Tibial nerve (tissue), 3 donors: ENCODE measurements at regions not wholly inside any gene's neighbourhood (a gene's known extent, or its start where the extent isn't known, plus 50 kb on each side); places are given as distances from the start of the nearest gene placed in this dataset.

Experiments used
- POLR2A ChIP-seq, 2 donors: fragments of 450-650 bp; IDR thresholded peaks; one replicate each; pipeline ENCODE4 v1.6.1; 2017; ENCODE audit warnings: antibody characterized with exemption in 2 of 2, mild to moderate bottlenecking in 2 of 2, moderate library complexity in 2 of 2
- TF ChIP-seq, protein P1 (sequence below), 5 experiments: fragments of 200-600 bp in 3 of 5; fragments of 450-650 bp in 2 of 5; sonication (generic) in 3 of 5; IDR thresholded peaks; one replicate each; pipeline ENCODE4 v1.5.1; 2016 to 2019; ENCODE audit warnings: antibody characterized with exemption in 5 of 5, mild to moderate bottlenecking in 3 of 5, moderate library complexity in 2 of 5

DNA sequence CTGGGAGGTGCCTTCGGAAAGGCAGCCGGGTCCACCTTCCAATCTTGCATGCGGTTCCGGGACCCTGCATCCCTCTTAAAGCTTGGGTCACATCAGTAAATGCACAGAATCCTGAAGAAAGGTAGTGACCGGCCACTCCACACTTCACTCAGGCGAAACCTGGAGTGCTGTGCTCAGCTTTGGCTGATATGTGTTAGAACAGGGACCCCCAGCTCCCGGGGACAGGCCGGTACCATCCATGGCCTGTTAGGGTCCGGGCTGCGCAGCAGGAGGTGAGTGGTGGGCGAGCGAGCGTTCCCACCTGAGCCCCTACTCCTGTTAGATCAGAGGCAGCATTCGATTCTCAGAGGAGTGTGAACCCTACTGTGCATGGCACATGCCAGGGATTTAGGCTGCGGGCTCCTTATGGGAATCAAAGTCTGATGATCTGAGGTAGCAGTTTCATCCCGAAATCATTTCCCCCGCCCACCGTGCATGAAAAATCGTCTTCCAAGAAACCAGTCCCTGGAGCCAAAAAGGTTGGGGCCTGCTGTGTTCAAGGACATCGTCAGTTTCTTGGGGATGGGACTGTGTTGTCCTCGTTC is 143.0 kb downstream of the ERMARD start:
- TF ChIP-seq, protein P1, sequence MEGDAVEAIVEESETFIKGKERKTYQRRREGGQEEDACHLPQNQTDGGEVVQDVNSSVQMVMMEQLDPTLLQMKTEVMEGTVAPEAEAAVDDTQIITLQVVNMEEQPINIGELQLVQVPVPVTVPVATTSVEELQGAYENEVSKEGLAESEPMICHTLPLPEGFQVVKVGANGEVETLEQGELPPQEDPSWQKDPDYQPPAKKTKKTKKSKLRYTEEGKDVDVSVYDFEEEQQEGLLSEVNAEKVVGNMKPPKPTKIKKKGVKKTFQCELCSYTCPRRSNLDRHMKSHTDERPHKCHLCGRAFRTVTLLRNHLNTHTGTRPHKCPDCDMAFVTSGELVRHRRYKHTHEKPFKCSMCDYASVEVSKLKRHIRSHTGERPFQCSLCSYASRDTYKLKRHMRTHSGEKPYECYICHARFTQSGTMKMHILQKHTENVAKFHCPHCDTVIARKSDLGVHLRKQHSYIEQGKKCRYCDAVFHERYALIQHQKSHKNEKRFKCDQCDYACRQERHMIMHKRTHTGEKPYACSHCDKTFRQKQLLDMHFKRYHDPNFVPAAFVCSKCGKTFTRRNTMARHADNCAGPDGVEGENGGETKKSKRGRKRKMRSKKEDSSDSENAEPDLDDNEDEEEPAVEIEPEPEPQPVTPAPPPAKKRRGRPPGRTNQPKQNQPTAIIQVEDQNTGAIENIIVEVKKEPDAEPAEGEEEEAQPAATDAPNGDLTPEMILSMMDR (IDR thresholded peaks at IDR 0.05): no peak
- TF ChIP-seq POLR2A (IDR thresholded peaks at IDR 0.05): no peak
